HepG2 (cell line): ENCODE measurements at regions not wholly inside any gene's neighbourhood (a gene's known extent, or its start where the extent isn't known, plus 50 kb on each side); places are given as distances from the start of the nearest gene placed in this dataset.

Experiments
- ATAC-seq: fragments of 200-7000 bp; cut with Tn5 transposase; 3 replicates; pipeline ENCODE4 v1.9.1; 2020; ENCODE audit warnings: mild to moderate bottlenecking, moderate library complexity
- BruUV-seq: library from RNA; stranded (reverse); fragments of 400-500 nt; replicated peaks from 2 replicates; lab custom pipeline; 2021; lab: Mats Ljungman, UMichigan
- CTCF ChIA-PET: fragments of 300-600 bp; formaldehyde crosslinking; extraction: SDS; loops from one replicate; lab custom pipeline; 2021; ENCODE audit warnings: low total read pairs, inconsistent platforms, low intra/inter-chr PET ratio; lab: Yijun Ruan, JAX
- POLR2A ChIA-PET: fragments of 350-600 bp; sonication (Branson Sonifier 250); formaldehyde crosslinking; loops from one replicate; lab custom pipeline; 2020; ENCODE audit warnings: antibody characterized with exemption, inconsistent platforms; lab: Yijun Ruan, JAX
- DNase-seq: peaks from one replicate; pipeline ENCODE4 v3.0.0-alpha.2; 2015; ENCODE audit warnings: low spot score
- FAIRE-seq: peaks from 3 replicates; lab custom pipeline; 2011; peaks lifted over from hg19 to GRCh38; lab: Jason Lieb, UNC
- H2AFZ ChIP-seq: one replicate; pipeline ENCODE4 v1.6.1; 2011; ENCODE audit warnings: low read length, inconsistent platforms
- H3K27ac ChIP-seq: fragments of 300-600 bp; 3 replicates; pipeline ENCODE4 v1.8.0; 2011; ENCODE audit warnings: mixed run types, mild to moderate bottlenecking, mixed read lengths, low read length, inconsistent platforms; ENCODE audit not compliant: insufficient read depth; ENCODE audit errors: extremely low read length
- H3K27me3 ChIP-seq, 2 experiments: fragments of 200-600 bp in 1 of 2; 2 replicates in 1 of 2; 3 replicates in 1 of 2; pipeline versions ENCODE4 v1.6.0 to v1.8.0; 2011; ENCODE audit warnings: low read length in 2 of 2, mild to moderate bottlenecking in 2 of 2, moderate library complexity in 2 of 2, inconsistent platforms in 1 of 2; ENCODE audit not compliant: insufficient read depth in 2 of 2, control insufficient read depth in 1 of 2
- H3K36me3 ChIP-seq, 2 experiments: fragments of 200-600 bp in 1 of 2; replicated peaks in 1 of 2; 2 replicates in 1 of 2; 3 replicates in 1 of 2; pipeline versions ENCODE4 v1.5.1 to v1.8.0; 2011; ENCODE audit warnings: low read length in 2 of 2, inconsistent platforms in 1 of 2; ENCODE audit not compliant: insufficient read depth in 2 of 2, control insufficient read depth in 1 of 2
- H3K4me1 ChIP-seq: 2 replicates; pipeline ENCODE4 v1.5.1; 2012; ENCODE audit warnings: low read length, inconsistent platforms; ENCODE audit not compliant: insufficient read depth
- H3K4me2 ChIP-seq: 2 replicates; pipeline ENCODE4 v1.6.0; 2011; ENCODE audit warnings: low read depth, low read length, inconsistent platforms
- H3K4me3 ChIP-seq, 3 experiments: fragments of 200-600 bp in 1 of 3; sonication (generic), shearing (Covaris generic) in 1 of 3; replicated peaks in 1 of 3; 2 replicates each; pipeline ENCODE4 v1.5.1; 2011 to 2016; ENCODE audit warnings: low read length in 3 of 3, inconsistent platforms in 2 of 3, low read depth in 2 of 3, mild to moderate bottlenecking in 2 of 3, control low read depth in 1 of 3, mixed read lengths in 1 of 3; ENCODE audit not compliant: insufficient read depth in 1 of 3
- H3K79me2 ChIP-seq: one replicate; pipeline ENCODE4 v1.6.1; 2011; ENCODE audit warnings: low read length, inconsistent platforms; ENCODE audit not compliant: insufficient read depth
- H3K9ac ChIP-seq: 2 replicates; pipeline ENCODE4 v1.6.0; 2011; ENCODE audit warnings: mild to moderate bottlenecking, low read depth, low read length, inconsistent platforms; ENCODE audit not compliant: insufficient read depth
- H3K9me3 ChIP-seq: 2 replicates; pipeline ENCODE4 v1.5.1; 2012; ENCODE audit warnings: mild to moderate bottlenecking, low read length
- H4K20me1 ChIP-seq: 2 replicates; pipeline ENCODE4 v1.6.0; 2011; ENCODE audit warnings: inconsistent platforms, mild to moderate bottlenecking, low read length, moderate library complexity; ENCODE audit not compliant: insufficient read depth
- ARID3A ChIP-seq: IDR thresholded peaks from 2 replicates; pipeline ENCODE4 v1.6.1; 2012; ENCODE audit warnings: low read depth, low read length, improper control_type of control experiment
- CEBPB ChIP-seq: IDR thresholded peaks from 2 replicates; pipeline ENCODE4 v1.6.1; 2011; ENCODE audit warnings: low read depth, low read length, improper control_type of control experiment, borderline replicate concordance
- GPN1 ChIP-seq: sonication (generic); formaldehyde crosslinking; IDR thresholded peaks from 2 replicates; pipeline ENCODE4 v1.5.1; 2020; ENCODE audit warnings: missing genetic modification reagents, borderline replicate concordance
- IKZF5 ChIP-seq: IDR thresholded peaks from 2 replicates; pipeline ENCODE4 v1.6.1; 2018; ENCODE audit warnings: missing genetic modification reagents, mild to moderate bottlenecking, missing compliant biosample characterization
- KLF6 ChIP-seq: IDR thresholded peaks from 2 replicates; pipeline ENCODE4 v1.8.0; 2016; ENCODE audit warnings: missing biosample characterization, missing genetic modification reagents
- MIXL1 ChIP-seq: IDR thresholded peaks from 2 replicates; pipeline ENCODE4 v1.6.1; 2016
- NFE2 ChIP-seq: sonication (generic); formaldehyde crosslinking; IDR thresholded peaks from 2 replicates; pipeline ENCODE4 v1.4.0; 2020; ENCODE audit warnings: missing genetic modification reagents
- RERE ChIP-seq: IDR thresholded peaks from 2 replicates; pipeline ENCODE4 v1.6.1; 2016; ENCODE audit warnings: low read depth, missing genetic modification reagents, missing compliant biosample characterization
- RORA ChIP-seq: sonication (generic); formaldehyde crosslinking; IDR thresholded peaks from 2 replicates; pipeline ENCODE4 v1.5.0; 2020; ENCODE audit warnings: mild to moderate bottlenecking, missing genetic modification reagents, moderate library complexity
- THRA ChIP-seq: sonication (generic); formaldehyde crosslinking; IDR thresholded peaks from 2 replicates; pipeline ENCODE4 v1.4.0; 2020; ENCODE audit warnings: missing genetic modification reagents, borderline replicate concordance
- TOE1 ChIP-seq: sonication (generic); formaldehyde crosslinking; IDR thresholded peaks from 2 replicates; pipeline ENCODE4 v1.4.0; 2020; ENCODE audit warnings: mild to moderate bottlenecking, missing genetic modification reagents
- ZNF597 ChIP-seq: sonication (generic); formaldehyde crosslinking; IDR thresholded peaks from 2 replicates; pipeline ENCODE4 v1.5.0; 2020; ENCODE audit warnings: missing genetic modification reagents
- ZSCAN22 ChIP-seq: sonication (generic); formaldehyde crosslinking; IDR thresholded peaks from 2 replicates; pipeline ENCODE4 v1.4.0; 2020; ENCODE audit warnings: mild to moderate bottlenecking, missing genetic modification reagents
- WGBS: methylation state at CpG from one replicate; pipeline ENCODE4 v1.1.6; 2017; ENCODE audit warnings: low lambda C conversion rate; 5-methylcytosine and 5-hydroxymethylcytosine counted together
- in situ Hi-C: cut with HindIII; loops from 2 replicates; pipeline ENCODE4 v1.10.0; 2017; ENCODE audit warnings: low pct_unique_long_range_greater_than_20kb; ENCODE audit not compliant: extremely low pct_ligation_motif_present
- intact Hi-C: fragments of 100-400 bp; cut with micrococcal nuclease; formaldehyde crosslinking; loops from one replicate; pipeline ENCODE4 v1.10.0; 2022; ENCODE audit not compliant: unreplicated experiment

GRCh38 chr2:134144081-134144596 is 109.7 kb upstream of the MGAT5 start:
- peaks cover 20% of the 10 kb centered on the region for H4K20me1 ChIP-seq
- no peaks in the 10 kb centered on the region for H3K27me3 ChIP-seq
- H3K79me2 ChIP-seq = peaks cover 56% of the 10 kb centered on the region
- intact Hi-C loops = no loop called here
- no peak overlapping the region for H3K9ac ChIP-seq
- WGBS = 98% methylated on average over 6 of the region's 6 CpGs
- POLR2A ChIA-PET = no interaction called here
- DNase-seq (no peak), FAIRE-seq (no peak), ATAC-seq (no peak)
- CTCF ChIA-PET = no interaction called here
- no peak overlapping the region for H3K4me2 ChIP-seq
- H3K36me3 ChIP-seq = peaks cover 0 to 3% of the 10 kb centered on the region in 2 experiments; a peak in 2 of 5 replicates
- no peak overlapping the region for H3K4me3 ChIP-seq
- no peak overlapping the region for H2AFZ ChIP-seq
- H3K9me3 ChIP-seq = no peaks in the 10 kb centered on the region
- no peak overlapping the region for H3K27ac ChIP-seq
- no TSS peak for BruUV-seq
- in situ Hi-C loops = no loop called here
- H3K4me1 ChIP-seq = peaks cover 4% of the 10 kb centered on the region; the same call in 1 of the 2 replicates
- no peak for TF ChIP-seq IKZF5 (CRISPR knock-in tag)
- TF ChIP-seq THRA (CRISPR knock-in tag) = no peak
- TF ChIP-seq KLF6 (CRISPR knock-in tag) = no peak
- TF ChIP-seq ZNF597 (CRISPR knock-in tag) = no peak
- no peak for TF ChIP-seq NFE2
- TF ChIP-seq GPN1 = no peak
- no peak for TF ChIP-seq CEBPB
- no peak for TF ChIP-seq RERE (CRISPR knock-in tag)
- TF ChIP-seq ZSCAN22 (CRISPR knock-in tag) = no peak
- TF ChIP-seq TOE1 (CRISPR knock-in tag) = no peak
- no peak for TF ChIP-seq RORA (CRISPR knock-in tag)
- TF ChIP-seq ARID3A = no peak
- no peak for TF ChIP-seq MIXL1
